ENCODE measurements at regions not wholly inside any gene's neighbourhood (a gene's known extent, or its start where the extent isn't known, plus 50 kb on each side); places are given as distances from the start of the nearest gene placed in this dataset.

GRCh38 chr19:31627620-31628365, 278.6 kb upstream of the TSHZ3 start:
- TF ChIP-seq CTCF (IDR thresholded peaks at IDR 0.05; ENCODE audit: low read depth, low read length, poor library complexity, severe bottlenecking) (no peak), EZH2phosphoT487 (IDR thresholded peaks at IDR 0.05; ENCODE audit: borderline replicate concordance, low read length) (no peak)
